GM12878 (cell line): ENCODE measurements at regions not wholly inside any gene's neighbourhood (a gene's known extent, or its start where the extent isn't known, plus 50 kb on each side); places are given as distances from the start of the nearest gene placed in this dataset.

Experiments used
- CHD2 ChIP-seq: IDR thresholded peaks from 2 replicates; pipeline ENCODE4 v1.6.1; 2011; ENCODE audit warnings: low read depth, low read length, improper control_type of control experiment, borderline replicate concordance
- EED ChIP-seq: sonication (generic); IDR thresholded peaks from 2 replicates; pipeline ENCODE4 v1.6.1; 2016; ENCODE audit warnings: antibody characterized with exemption, low read depth
- EGR1 ChIP-seq, 2 experiments: IDR thresholded peaks; 1 replicate in 1 of 2; 2 replicates in 1 of 2; pipeline ENCODE4 v1.6.1; 2011 to 2012; ENCODE audit warnings: low read depth in 2 of 2, low read length in 2 of 2, borderline replicate concordance in 1 of 2, mild to moderate bottlenecking in 1 of 2, moderate library complexity in 1 of 2
- EP300 ChIP-seq, 2 experiments: fragments of 150-350 bp in 1 of 2; IDR thresholded peaks; 2 replicates each; pipeline ENCODE4 v1.6.1; 2011 to 2012; ENCODE audit warnings: low read depth in 2 of 2, low read length in 2 of 2, borderline replicate concordance in 1 of 2, improper control_type of control experiment in 1 of 2, inconsistent platforms in 1 of 2; ENCODE audit not compliant: control insufficient read depth in 1 of 2
- EZH2 ChIP-seq: IDR thresholded peaks from 2 replicates; pipeline ENCODE4 v1.6.1; 2012; ENCODE audit warnings: low read depth, mild to moderate bottlenecking, control low read depth, inconsistent platforms, low read length, borderline replicate concordance; ENCODE audit not compliant: control insufficient read depth
- GABPA ChIP-seq: IDR thresholded peaks from 2 replicates; pipeline ENCODE4 v1.6.1; 2014; ENCODE audit warnings: antibody characterized with exemption, low read depth, mild to moderate bottlenecking, inconsistent platforms
- MEF2B ChIP-seq: fragments of 450-650 bp; IDR thresholded peaks from 2 replicates; pipeline ENCODE4 v1.6.1; 2018; ENCODE audit warnings: mild to moderate bottlenecking, moderate library complexity; ENCODE audit not compliant: partially characterized antibody, poor library complexity, severe bottlenecking
- SP1 ChIP-seq: IDR thresholded peaks from one replicate; pipeline ENCODE4 v1.6.1; 2011; ENCODE audit warnings: low read depth, low read length
- TAF1 ChIP-seq: IDR thresholded peaks from 2 replicates; pipeline ENCODE4 v1.6.1; 2011; ENCODE audit warnings: mild to moderate bottlenecking, low read depth, low read length, borderline replicate concordance
- TF ChIP-seq, protein P1 (sequence below), 3 experiments: IDR thresholded peaks in 2 of 3; conservative IDR thresholded peaks in 1 of 3; 2 replicates each; pipeline ENCODE4 v1.5.1; 2011; ENCODE audit warnings: low read depth in 3 of 3, low read length in 3 of 3, mild to moderate bottlenecking in 3 of 3, control low read depth in 2 of 3, moderate library complexity in 2 of 3, inconsistent platforms in 1 of 3, mixed read lengths in 1 of 3; ENCODE audit not compliant: control insufficient read depth in 2 of 3, insufficient read depth in 1 of 3; ENCODE audit errors: extremely low read depth in 1 of 3
- TF ChIP-seq, protein P2 (sequence below): IDR thresholded peaks from 2 replicates; pipeline ENCODE4 v1.6.1; 2011; ENCODE audit warnings: borderline replicate concordance, low read depth, mild to moderate bottlenecking, moderate library complexity, mixed read lengths, low read length; ENCODE audit not compliant: insufficient read depth; ENCODE audit errors: extremely low read length

- TF ChIP-seq TAF1 (no peak), EP300 (IDR thresholded peaks at IDR 0.05; ENCODE audit: borderline replicate concordance in 1 of 2, control insufficient read depth in 1 of 2, low read depth in 2 of 2, low read length in 2 of 2) (no peak), MEF2B (no peak), SP1 (no peak), GABPA (no peak), EED (no peak), EZH2 (no peak), CHD2 (no peak), EGR1 (IDR thresholded peaks at IDR 0.05; ENCODE audit: borderline replicate concordance in 1 of 2, low read depth in 2 of 2, low read length in 2 of 2) (no peak)
- TF ChIP-seq, protein P1, sequence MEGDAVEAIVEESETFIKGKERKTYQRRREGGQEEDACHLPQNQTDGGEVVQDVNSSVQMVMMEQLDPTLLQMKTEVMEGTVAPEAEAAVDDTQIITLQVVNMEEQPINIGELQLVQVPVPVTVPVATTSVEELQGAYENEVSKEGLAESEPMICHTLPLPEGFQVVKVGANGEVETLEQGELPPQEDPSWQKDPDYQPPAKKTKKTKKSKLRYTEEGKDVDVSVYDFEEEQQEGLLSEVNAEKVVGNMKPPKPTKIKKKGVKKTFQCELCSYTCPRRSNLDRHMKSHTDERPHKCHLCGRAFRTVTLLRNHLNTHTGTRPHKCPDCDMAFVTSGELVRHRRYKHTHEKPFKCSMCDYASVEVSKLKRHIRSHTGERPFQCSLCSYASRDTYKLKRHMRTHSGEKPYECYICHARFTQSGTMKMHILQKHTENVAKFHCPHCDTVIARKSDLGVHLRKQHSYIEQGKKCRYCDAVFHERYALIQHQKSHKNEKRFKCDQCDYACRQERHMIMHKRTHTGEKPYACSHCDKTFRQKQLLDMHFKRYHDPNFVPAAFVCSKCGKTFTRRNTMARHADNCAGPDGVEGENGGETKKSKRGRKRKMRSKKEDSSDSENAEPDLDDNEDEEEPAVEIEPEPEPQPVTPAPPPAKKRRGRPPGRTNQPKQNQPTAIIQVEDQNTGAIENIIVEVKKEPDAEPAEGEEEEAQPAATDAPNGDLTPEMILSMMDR (IDR thresholded peaks at IDR 0.05 in 2 of 3, conservative IDR thresholded peaks at IDR 0.05 in 1 of 3; ENCODE audit: control insufficient read depth in 2 of 3, extremely low read depth in 1 of 3, insufficient read depth in 1 of 3, low read depth in 3 of 3, low read length in 3 of 3): no peak
- TF ChIP-seq, protein P2, sequence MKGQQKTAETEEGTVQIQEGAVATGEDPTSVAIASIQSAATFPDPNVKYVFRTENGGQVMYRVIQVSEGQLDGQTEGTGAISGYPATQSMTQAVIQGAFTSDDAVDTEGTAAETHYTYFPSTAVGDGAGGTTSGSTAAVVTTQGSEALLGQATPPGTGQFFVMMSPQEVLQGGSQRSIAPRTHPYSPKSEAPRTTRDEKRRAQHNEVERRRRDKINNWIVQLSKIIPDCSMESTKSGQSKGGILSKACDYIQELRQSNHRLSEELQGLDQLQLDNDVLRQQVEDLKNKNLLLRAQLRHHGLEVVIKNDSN: no peak
These were observed 439.2 kb upstream of the CDH9 start for GRCh38 chr5:27477550-27477949.
